GM12892 (cell line): ENCODE measurements at regions not wholly inside any gene's neighbourhood (a gene's known extent, or its start where the extent isn't known, plus 50 kb on each side); places are given as distances from the start of the nearest gene placed in this dataset.

Experiments
- DNase-seq: peaks from one replicate; pipeline ENCODE4 v3.0.0; 2011; ENCODE audit not compliant: insufficient read length
- FAIRE-seq: peaks from 2 replicates; lab custom pipeline; 2011; peaks lifted over from hg19 to GRCh38; lab: Jason Lieb, UNC
- POLR2A ChIP-seq: IDR thresholded peaks from 2 replicates; pipeline ENCODE4 v1.6.1; 2011; ENCODE audit warnings: low read depth, low read length, control low read depth
- POLR2AphosphoS5 ChIP-seq: IDR thresholded peaks from 2 replicates; pipeline ENCODE4 v1.6.1; 2011; ENCODE audit warnings: low read depth, low read length, control low read depth
- TAF1 ChIP-seq: IDR thresholded peaks from 2 replicates; pipeline ENCODE4 v1.6.1; 2011; ENCODE audit warnings: low read depth, mild to moderate bottlenecking, control low read depth, low read length, borderline replicate concordance

DNA sequence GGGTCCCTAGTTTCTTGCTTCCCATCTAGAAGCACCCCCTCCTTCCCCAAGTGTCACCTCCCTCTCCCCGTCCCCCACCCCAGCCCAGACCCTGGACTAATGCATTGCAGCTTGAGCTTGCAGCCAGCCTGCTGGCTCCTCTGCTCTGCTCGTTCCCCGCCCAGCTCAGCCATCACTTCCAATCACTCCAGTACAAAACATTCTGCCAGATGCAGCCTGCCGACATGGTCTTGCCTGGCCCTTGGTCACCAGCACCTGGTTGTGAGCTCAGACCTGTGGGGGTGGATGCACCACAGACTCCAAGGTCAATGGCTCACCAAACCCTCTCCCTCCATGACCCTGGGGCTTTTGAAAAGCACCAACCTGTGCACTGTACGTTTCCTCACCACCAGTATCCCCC, 172.9 kb upstream of the SMIM23 start:
- no peak for TF ChIP-seq POLR2A
- TF ChIP-seq POLR2AphosphoS5 = no peak
- no peak for TF ChIP-seq TAF1
- DNase-seq (no peak), FAIRE-seq (no peak)

DNA sequence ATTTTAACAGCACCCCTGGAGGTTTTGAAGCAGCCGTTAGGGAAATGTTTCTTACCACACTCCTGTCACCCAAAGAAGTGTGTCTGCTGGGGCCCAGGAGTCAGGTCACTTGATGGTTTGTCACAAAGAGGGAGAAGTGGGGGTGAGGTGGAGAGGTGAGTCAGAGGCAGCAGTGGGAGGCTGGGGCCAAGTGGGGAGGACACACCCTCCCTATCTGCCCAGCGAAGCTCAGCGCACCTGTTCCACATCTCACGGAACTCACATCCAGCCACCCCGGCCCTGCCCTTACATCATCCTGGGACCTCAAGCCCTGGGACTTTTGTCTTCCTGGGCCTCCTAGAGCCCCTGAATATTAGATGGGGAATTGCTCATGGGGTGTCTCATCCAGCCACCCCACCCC, 171.1 kb upstream of the SMIM23 start:
- TF ChIP-seq TAF1 (no peak), POLR2A (no peak), POLR2AphosphoS5 (no peak)
- DNase-seq (no peak), FAIRE-seq (no peak)

DNA sequence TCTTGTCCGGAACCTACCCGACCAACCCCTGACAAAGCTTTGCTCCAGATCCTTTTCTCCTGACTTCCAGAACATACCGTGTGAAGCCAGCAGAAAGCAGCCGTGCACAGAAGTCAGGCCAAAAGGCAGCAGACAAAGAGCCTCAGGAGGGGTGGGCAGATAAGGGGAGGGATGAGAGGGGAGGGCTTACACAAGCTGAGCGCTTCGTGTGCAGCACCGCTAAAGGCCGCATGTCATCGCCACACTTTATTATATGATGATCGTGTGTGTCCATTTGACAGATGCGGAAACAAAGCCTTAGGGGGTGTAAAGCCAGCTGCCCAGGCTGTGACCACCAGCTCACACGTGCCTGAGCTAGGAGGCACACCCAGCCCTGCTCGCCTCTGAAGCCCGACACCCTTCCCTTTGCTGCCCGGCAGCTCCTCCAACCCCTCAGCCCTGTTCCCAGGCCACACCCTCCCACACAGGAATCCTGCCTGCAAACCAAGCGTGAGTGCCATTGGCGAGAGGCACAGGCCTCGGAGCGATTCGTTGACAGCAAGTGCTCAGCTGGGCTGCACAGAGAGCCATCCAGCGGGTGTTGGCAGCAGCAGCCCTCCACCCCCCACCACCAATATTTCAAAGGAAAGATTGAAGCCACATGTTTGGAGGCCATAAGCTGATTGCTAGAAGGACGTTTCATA, 170.5 kb upstream of the SMIM23 start:
- no peak for FAIRE-seq
- no peak for TF ChIP-seq POLR2AphosphoS5
- no peak for TF ChIP-seq POLR2A
- no peak for TF ChIP-seq TAF1
- DNase-seq = no peak

DNA sequence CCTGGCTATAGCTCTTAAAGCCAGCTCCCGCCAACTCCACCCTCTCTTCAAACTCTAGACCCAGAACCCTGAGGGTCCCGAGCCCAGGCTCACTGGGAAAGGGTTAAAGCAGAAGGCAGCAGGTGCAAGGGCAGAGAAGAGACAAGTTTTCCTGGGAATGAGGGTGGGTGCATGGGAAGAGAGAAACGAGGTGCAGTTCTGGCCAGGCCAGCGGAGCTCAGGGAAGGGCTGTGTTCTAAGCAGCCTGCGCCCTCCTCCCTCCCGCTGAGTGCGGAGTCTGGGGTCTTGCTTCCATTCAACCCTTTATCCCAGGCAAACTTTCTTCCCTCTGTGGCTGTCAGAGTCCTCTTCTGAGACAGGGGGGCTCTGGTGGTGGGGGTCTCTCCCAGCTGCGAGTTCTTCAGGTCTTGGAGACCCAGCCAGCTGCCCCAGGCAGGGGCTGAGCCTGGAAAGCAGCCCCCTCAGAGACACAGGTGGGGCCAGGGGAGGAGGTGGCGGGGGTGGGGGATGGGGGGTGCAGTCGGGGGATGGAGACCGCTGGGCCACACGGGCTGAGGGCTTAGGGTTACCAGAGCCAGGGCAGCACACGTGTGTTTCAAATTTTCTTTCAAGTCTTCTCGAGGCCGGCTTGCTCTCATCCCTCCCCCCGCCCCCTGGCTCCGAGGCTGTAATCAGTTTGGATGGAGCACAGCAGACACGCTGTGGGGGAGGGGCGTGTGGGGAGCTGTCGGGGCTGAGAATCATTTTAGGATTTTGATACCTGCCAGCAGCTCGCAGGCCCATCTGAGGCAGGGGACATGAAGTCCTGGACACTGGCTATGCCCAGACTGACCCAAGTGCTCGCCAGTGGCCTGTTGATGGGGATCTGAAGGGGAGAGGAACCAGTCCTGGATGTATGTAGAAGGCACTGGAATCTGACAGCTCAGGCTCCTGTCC, 169.6 kb upstream of the SMIM23 start:
- TF ChIP-seq POLR2A = no peak
- DNase-seq (no peak), FAIRE-seq (no peak)

DNA sequence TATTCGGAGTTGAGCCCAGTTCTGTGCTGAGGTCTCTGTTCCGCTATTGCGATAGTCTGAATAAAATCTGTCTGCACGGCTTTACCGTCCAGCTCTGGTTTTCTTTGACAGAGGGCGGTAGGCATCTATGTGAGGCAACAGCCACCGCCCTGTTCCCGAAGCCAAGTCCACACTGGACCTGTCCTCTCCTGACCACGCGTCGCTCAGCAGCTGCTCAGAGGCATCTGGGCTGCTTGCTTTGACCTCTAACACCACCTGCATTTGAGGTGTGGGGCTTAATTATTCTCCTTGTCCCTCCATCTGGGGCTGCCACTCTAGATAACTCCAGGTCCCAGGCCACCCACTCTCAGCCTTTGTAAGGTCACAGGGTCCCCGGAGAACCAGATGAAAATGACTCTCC, 168.4 kb upstream of the SMIM23 start:
- FAIRE-seq = no peak
- DNase-seq = no peak
- TF ChIP-seq POLR2AphosphoS5 (no peak), POLR2A (no peak), TAF1 (no peak)

DNA sequence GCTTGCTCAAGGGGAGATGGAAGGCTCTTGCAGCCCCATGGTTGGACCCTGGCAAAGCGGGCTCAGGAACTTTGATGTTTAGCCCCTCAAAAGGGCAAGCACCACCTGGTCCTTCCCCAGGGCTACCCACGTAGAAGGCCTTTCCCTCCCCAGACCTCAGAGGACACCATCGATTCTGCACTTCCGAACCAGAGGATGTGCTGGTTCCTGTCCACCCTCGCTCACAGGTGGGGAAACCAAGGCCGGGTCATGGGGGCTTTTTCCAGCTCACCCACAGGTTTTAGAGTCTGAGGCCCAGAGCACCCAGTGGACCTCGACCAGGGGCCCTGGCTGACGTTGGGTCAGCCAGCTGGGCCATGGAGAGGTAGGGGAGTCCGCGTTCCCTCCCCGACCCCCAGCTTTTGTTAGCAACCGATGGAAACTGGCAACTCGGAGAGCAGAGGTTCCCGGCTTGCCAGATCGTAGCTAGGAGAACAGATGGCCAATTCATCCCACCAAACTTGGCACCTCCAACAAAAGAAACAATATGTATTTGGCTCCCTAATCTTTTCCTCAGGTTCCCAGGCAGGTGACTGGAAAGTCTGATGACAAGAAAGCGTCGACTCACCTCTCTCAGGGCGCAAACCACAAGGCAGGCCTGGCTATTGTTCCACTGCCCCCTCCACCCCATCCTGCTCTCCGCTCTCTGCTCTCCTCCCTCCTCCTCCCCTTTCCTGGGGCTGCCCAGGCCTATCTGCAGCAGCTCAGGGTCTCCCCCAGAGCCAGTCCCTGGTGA, 167.6 kb upstream of the SMIM23 start:
- FAIRE-seq = no peak
- no peak for TF ChIP-seq TAF1
- no peak for TF ChIP-seq POLR2AphosphoS5
- TF ChIP-seq POLR2A = no peak
- no peak for DNase-seq

DNA sequence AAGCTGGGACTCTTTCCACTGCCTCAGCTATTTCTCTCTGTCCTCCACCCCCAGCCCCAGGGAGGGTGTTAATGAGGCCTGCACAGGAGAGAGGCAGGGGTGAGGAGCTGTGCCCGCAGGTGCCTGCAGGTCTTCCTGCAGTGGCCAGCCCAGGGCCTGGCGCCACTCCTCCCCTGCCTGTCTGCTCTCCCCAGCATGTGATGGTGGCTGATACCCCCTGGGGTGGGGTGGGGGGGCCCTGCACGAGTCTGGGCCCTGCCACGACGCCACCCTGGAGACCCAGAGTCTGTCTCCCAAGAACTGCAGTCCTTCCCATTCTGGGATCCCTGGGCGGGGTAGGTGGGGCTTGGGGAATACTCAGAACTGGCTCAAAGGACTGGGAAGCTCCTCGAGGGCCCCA, 166.4 kb upstream of the SMIM23 start:
- TF ChIP-seq POLR2AphosphoS5 = no peak
- TF ChIP-seq TAF1 = no peak
- FAIRE-seq (no peak), DNase-seq (no peak)

DNA sequence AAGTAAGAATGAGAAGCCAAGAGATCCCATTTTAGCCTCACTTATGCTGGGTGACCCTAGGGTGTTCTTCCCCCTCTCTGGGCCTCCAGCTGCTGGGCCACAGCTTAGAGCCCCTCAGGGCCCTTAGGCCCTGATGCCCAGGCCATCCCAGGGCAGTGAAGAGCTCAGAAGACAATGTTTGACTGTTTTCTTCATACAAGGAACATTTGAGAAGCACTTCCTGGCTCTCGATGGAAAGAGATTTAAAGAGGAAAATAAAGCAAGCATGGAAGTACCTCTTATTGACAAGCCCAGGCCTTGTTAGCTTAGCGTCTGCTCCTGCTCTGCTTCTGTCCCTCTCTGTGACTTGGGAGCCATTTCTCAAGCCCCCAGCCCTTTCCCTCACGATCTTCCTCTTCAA, 165.9 kb upstream of the SMIM23 start:
- FAIRE-seq (no peak), DNase-seq (no peak)
- TF ChIP-seq POLR2AphosphoS5 (no peak), POLR2A (no peak), TAF1 (no peak)

DNA sequence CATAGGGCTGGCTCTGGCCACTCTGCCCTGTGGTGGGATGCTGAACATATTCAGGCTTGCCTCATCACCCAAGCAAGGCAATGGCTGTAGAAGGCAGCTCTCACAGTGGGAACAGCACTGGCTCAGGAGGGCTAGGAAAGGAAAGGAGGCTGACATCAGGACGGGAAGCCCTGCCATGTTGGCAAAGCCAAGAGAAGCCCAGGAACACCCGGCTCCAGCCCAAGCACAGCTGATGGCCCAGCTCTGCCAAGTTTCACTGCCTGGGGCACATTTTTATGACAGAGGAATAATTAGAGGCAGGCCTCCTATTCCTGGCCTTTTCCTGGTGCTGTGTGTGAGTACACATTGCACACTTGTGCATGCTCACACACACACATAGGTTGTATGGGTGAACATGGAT, 163.6 kb upstream of the SMIM23 start:
- DNase-seq = no peak
- FAIRE-seq = no peak
- no peak for TF ChIP-seq POLR2AphosphoS5
- TF ChIP-seq TAF1 = no peak
- TF ChIP-seq POLR2A = no peak

DNA sequence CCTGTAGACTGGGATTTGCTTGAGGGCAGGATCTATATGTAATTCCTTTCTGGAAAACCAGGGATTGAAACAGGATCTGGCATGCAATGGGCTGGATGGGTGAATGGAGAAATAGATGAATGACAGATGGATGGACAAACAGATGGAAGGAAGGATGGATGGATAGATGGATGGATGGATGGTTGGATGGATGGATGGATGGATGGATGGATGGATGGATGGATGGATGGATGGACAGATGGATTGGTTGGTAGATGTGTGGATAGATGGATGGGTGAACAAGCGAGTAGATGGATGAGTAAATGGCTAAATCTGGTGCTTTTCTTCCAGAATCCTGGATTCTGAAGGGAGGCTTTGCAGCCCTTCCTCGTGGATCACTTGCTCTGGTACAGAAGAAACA, 162.5 kb upstream of the SMIM23 start:
- TF ChIP-seq TAF1 (no peak), POLR2A (no peak), POLR2AphosphoS5 (no peak)
- FAIRE-seq (no peak), DNase-seq (no peak)

DNA sequence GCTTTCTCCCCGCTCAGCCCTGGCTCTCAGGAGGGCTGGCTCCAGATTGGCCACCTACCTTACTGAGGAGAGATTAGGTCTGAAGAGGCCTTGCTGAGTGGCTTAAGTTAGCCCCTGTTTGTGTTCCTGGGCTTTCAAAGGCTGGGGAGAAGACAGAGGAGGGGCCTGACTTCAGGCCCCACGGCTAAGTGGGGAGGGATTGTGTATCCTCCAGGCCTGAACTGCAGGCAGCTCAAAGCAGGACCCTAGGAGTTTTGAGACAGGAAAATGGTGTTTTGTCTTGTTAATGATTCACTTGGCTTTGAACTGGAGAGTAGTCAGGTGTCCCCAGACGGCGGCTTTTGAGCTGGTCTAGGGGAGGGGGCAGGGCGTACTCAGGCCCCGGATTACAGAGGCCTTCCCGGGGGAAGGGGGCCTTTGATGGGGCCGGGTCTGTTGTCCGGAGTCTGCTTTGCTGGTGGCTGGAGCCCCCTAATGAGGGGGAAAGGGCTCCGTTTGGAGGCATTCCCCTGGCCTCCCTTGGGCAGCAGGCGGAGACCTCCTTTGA, 162.0 kb upstream of the SMIM23 start:
- no peak for DNase-seq
- TF ChIP-seq POLR2AphosphoS5 = no peak
- TF ChIP-seq TAF1 = no peak
- no peak for TF ChIP-seq POLR2A
- no peak for FAIRE-seq

DNA sequence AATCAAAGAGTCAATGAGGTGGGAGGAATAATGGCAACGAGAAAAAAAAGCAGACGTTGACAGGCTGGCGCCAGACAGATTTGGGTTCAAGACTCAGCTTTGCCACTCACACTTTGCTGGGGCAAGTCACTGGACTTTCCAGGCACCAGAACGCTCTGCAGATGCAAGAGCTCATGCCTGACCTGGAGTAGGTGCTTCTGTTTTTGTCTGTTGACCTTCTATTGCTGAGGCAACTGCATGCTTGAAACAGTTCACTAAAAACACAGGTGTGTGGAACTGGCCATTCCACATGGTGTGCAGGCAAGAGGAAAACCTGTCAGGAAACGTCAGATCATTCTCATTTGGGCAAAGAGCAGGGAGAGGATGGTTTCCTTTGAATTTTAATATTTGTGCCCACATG, 161.2 kb upstream of the SMIM23 start:
- TF ChIP-seq TAF1 = no peak
- TF ChIP-seq POLR2A = no peak
- no peak for TF ChIP-seq POLR2AphosphoS5
- FAIRE-seq (no peak), DNase-seq (no peak)
